ENCODE measurements at regions not wholly inside any gene's neighbourhood (a gene's known extent, or its start where the extent isn't known, plus 50 kb on each side); places are given as distances from the start of the nearest gene placed in this dataset.

GRCh38 chr11:116577273-116577672 is 195.5 kb downstream of the BUD13 start:
- H3K4me2 ChIP-seq (ENCODE audit: low read length), result no peak overlapping the region
- H3K9me2 ChIP-seq (ENCODE audit: insufficient read depth, low read length), result no peaks in the 10 kb centered on the region
- H3K9ac ChIP-seq (ENCODE audit: low read length), result no peak overlapping the region
- H3K79me2 ChIP-seq (replicated peaks; ENCODE audit: insufficient read depth, low read length), result no peaks in the 10 kb centered on the region
- TF ChIP-seq TAF1 (IDR thresholded peaks at IDR 0.05; ENCODE audit: low read depth) (no peak), MXI1 (conservative IDR thresholded peaks at IDR 0.05; ENCODE audit: poor library complexity, severe bottlenecking) (no peak), EZH2 (IDR thresholded peaks at IDR 0.05; ENCODE audit: borderline replicate concordance, insufficient read depth, low read length, poor library complexity, severe bottlenecking) (no peak), REST (IDR thresholded peaks at IDR 0.05; ENCODE audit: borderline replicate concordance) (no peak), POLR2AphosphoS5 (IDR thresholded peaks at IDR 0.05) (no peak), RAD21 (conservative IDR thresholded peaks at IDR 0.05) (no peak), CTCF (IDR thresholded peaks at IDR 0.05; ENCODE audit: poor library complexity, severe bottlenecking) (no peak), SMC3 (conservative IDR thresholded peaks at IDR 0.05; ENCODE audit: poor library complexity) (no peak), EP300 (conservative IDR thresholded peaks at IDR 0.05; ENCODE audit: poor library complexity, severe bottlenecking) (no peak)
- no peaks in the 10 kb centered on the region for H3K9me3 ChIP-seq (ENCODE audit: low read length)
- H2AFZ ChIP-seq (ENCODE audit: low read depth, low read length), result no peak overlapping the region
- no peaks in the 10 kb centered on the region for H3K36me3 ChIP-seq (ENCODE audit: insufficient read depth, low read length)
- H3K27me3 ChIP-seq (ENCODE audit: insufficient read depth, low read depth, low read length), result peaks cover 57% of the 10 kb centered on the region
- no peak overlapping the region for H3K27ac ChIP-seq (ENCODE audit: low read length)
- H3K4me3 ChIP-seq (ENCODE audit: low read length), result no peak overlapping the region
- H3F3A ChIP-seq (ENCODE audit: insufficient read depth, low read length, poor library complexity, severe bottlenecking), result no peaks in the 10 kb centered on the region
- H4K20me1 ChIP-seq (ENCODE audit: insufficient read depth), result no peaks in the 10 kb centered on the region

- Histone ChIP-seq H3K27me3 (ENCODE audit: insufficient read depth, low read depth, low read length) (peaks cover 50% of the 10 kb centered on the region), H2AFZ (ENCODE audit: low read depth, low read length) (no peak overlapping the region), H4K20me1 (ENCODE audit: insufficient read depth) (no peaks in the 10 kb centered on the region), H3F3A (ENCODE audit: insufficient read depth, low read length, poor library complexity, severe bottlenecking) (no peaks in the 10 kb centered on the region), H3K36me3 (ENCODE audit: insufficient read depth, low read length) (no peaks in the 10 kb centered on the region), H3K9ac (ENCODE audit: low read length) (no peak overlapping the region), H3K9me3 (ENCODE audit: low read length) (no peaks in the 10 kb centered on the region), H3K9me2 (ENCODE audit: insufficient read depth, low read length) (no peaks in the 10 kb centered on the region), H3K4me3 (ENCODE audit: low read length) (no peak overlapping the region), H3K79me2 (replicated peaks; ENCODE audit: insufficient read depth, low read length) (no peaks in the 10 kb centered on the region), H3K27ac (ENCODE audit: low read length) (no peak overlapping the region), H3K4me2 (ENCODE audit: low read length) (no peak overlapping the region)
- TF ChIP-seq MXI1 (conservative IDR thresholded peaks at IDR 0.05; ENCODE audit: poor library complexity, severe bottlenecking) (no peak), SMC3 (conservative IDR thresholded peaks at IDR 0.05; ENCODE audit: poor library complexity) (no peak), CTCF (IDR thresholded peaks at IDR 0.05; ENCODE audit: poor library complexity, severe bottlenecking) (no peak), POLR2AphosphoS5 (IDR thresholded peaks at IDR 0.05) (no peak), RAD21 (conservative IDR thresholded peaks at IDR 0.05) (no peak), EZH2 (IDR thresholded peaks at IDR 0.05; ENCODE audit: borderline replicate concordance, insufficient read depth, low read length, poor library complexity, severe bottlenecking) (no peak), EP300 (conservative IDR thresholded peaks at IDR 0.05; ENCODE audit: poor library complexity, severe bottlenecking) (no peak)
Measured at GRCh38 chr11:116576526-116576925, 196.3 kb downstream of the BUD13 start.

Measured in neural cell (in vitro differentiated cells).